Stimulated activated CD8-positive, alpha-beta memory T cell treated with anti-CD3 and anti-CD28 coated beads, Interleukin-12 subunit alpha, Interleukin-12 subunit beta, amount 100 ng/mL, for 1 hour (primary cell): ENCODE measurements at regions not wholly inside any gene's neighbourhood (a gene's known extent, or its start where the extent isn't known, plus 50 kb on each side); places are given as distances from the start of the nearest gene placed in this dataset.

ENCODE experiments used
- DNase-seq: peaks from one replicate; pipeline ENCODE4 v3.0.0-alpha.2; 2020; ENCODE audit warnings: low read depth

- no peak for DNase-seq
These were observed 535.9 kb upstream of the ATP11B start for GRCh38 chr3:182257361-182257760.

GRCh38 chr3:182258538-182259177 is 534.6 kb upstream of the ATP11B start:
- no peak for DNase-seq

GRCh38 chr3:182259579-182259978 is 533.7 kb upstream of the ATP11B start:
- DNase-seq: no peak

- no peak for DNase-seq
These were observed 532.3 kb upstream of the ATP11B start for GRCh38 chr3:182261041-182261440.

- no peak for DNase-seq
These were observed 524.6 kb upstream of the ATP11B start for GRCh38 chr3:182268711-182269110.

GRCh38 chr3:182276512-182276911 is 516.8 kb upstream of the ATP11B start:
- no peak for DNase-seq

GRCh38 chr3:182284793-182285192 is 508.5 kb upstream of the ATP11B start:
- DNase-seq: no peak

- no peak for DNase-seq
These were observed 500.7 kb upstream of the ATP11B start for GRCh38 chr3:182292591-182292990.

GRCh38 chr3:182294256-182294655 is 499.0 kb upstream of the ATP11B start:
- DNase-seq: no peak

- no peak for DNase-seq
These were observed 498.6 kb upstream of the ATP11B start for GRCh38 chr3:182294696-182295095.

- no peak for DNase-seq
These were observed 493.0 kb upstream of the ATP11B start for GRCh38 chr3:182300266-182300665.

GRCh38 chr3:182303169-182303568 is 490.1 kb upstream of the ATP11B start:
- DNase-seq: no peak

- no peak for DNase-seq
These were observed 487.2 kb upstream of the ATP11B start for GRCh38 chr3:182305881-182306665.

GRCh38 chr3:182308328-182308727 is 485.0 kb upstream of the ATP11B start:
- no peak for DNase-seq

- no peak for DNase-seq
These were observed 484.2 kb upstream of the ATP11B start for GRCh38 chr3:182309120-182309519.

- no peak for DNase-seq
These were observed 478.0 kb upstream of the ATP11B start for GRCh38 chr3:182315313-182315712.

- DNase-seq: no peak
These were observed 470.1 kb upstream of the ATP11B start for GRCh38 chr3:182323126-182323700.

- DNase-seq: no peak
These were observed 469.4 kb upstream of the ATP11B start for GRCh38 chr3:182323898-182324297.

GRCh38 chr3:182325213-182325950 is 467.9 kb upstream of the ATP11B start:
- no peak for DNase-seq

GRCh38 chr3:182327196-182327681 is 466.1 kb upstream of the ATP11B start:
- no peak for DNase-seq

GRCh38 chr3:182330646-182331045 is 462.7 kb upstream of the ATP11B start:
- DNase-seq: no peak

GRCh38 chr3:182331341-182331740 is 462.0 kb upstream of the ATP11B start:
- no peak for DNase-seq
